Ovary (tissue), 3 donors: ENCODE measurements at regions not wholly inside any gene's neighbourhood (a gene's known extent, or its start where the extent isn't known, plus 50 kb on each side); places are given as distances from the start of the nearest gene placed in this dataset.

Experiments
- EP300 ChIP-seq: sonication (generic); formaldehyde crosslinking; IDR thresholded peaks from one replicate; pipeline ENCODE4 v1.6.1; 2017; ENCODE audit warnings: antibody characterized with exemption
- POLR2A ChIP-seq: fragments of 450-650 bp; IDR thresholded peaks from one replicate; pipeline ENCODE4 v1.6.1; 2017; ENCODE audit warnings: antibody characterized with exemption, mild to moderate bottlenecking, moderate library complexity
- TF ChIP-seq, protein P1 (sequence below), 3 donors: fragments of 450-650 bp in 2 of 3; fragments of 200-600 bp in 1 of 3; IDR thresholded peaks; one replicate each; pipeline versions ENCODE4 v1.5.1 to v1.8.0; 2016 to 2022; ENCODE audit warnings: antibody characterized with exemption in 3 of 3, mild to moderate bottlenecking in 1 of 3
- donor health status: DM: no; HTN: no; CAD: no.

GRCh38 chr10:61285749-61286148 is 167.4 kb downstream of the TMEM26 start:
- TF ChIP-seq EP300 (no peak), POLR2A (no peak)
- TF ChIP-seq, protein P1, sequence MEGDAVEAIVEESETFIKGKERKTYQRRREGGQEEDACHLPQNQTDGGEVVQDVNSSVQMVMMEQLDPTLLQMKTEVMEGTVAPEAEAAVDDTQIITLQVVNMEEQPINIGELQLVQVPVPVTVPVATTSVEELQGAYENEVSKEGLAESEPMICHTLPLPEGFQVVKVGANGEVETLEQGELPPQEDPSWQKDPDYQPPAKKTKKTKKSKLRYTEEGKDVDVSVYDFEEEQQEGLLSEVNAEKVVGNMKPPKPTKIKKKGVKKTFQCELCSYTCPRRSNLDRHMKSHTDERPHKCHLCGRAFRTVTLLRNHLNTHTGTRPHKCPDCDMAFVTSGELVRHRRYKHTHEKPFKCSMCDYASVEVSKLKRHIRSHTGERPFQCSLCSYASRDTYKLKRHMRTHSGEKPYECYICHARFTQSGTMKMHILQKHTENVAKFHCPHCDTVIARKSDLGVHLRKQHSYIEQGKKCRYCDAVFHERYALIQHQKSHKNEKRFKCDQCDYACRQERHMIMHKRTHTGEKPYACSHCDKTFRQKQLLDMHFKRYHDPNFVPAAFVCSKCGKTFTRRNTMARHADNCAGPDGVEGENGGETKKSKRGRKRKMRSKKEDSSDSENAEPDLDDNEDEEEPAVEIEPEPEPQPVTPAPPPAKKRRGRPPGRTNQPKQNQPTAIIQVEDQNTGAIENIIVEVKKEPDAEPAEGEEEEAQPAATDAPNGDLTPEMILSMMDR (IDR thresholded peaks at IDR 0.05), result no peak
